SK-N-SH treated with all-trans-retinoic acid at 6 μM for 48 hours (cell line): ENCODE measurements at regions not wholly inside any gene's neighbourhood (a gene's known extent, or its start where the extent isn't known, plus 50 kb on each side); places are given as distances from the start of the nearest gene placed in this dataset.

Experiments
- ATAC-seq: fragments of 200-7000 bp; cut with Tn5 transposase; 3 replicates; pipeline ENCODE4 v1.9.1; 2020; ENCODE audit warnings: mild to moderate bottlenecking, moderate library complexity
- ARNTL ChIP-seq: fragments of 450-650 bp; formaldehyde crosslinking; IDR thresholded peaks from 2 replicates; pipeline ENCODE4 v1.5.0; 2020; ENCODE audit warnings: low read depth, mild to moderate bottlenecking, moderate library complexity, borderline replicate concordance
- CREB5 ChIP-seq: fragments of 250-450 bp; sonication (Bioruptor Pico); IDR thresholded peaks from 2 replicates; pipeline ENCODE4 v1.5.1; 2020; ENCODE audit warnings: low read depth, mild to moderate bottlenecking, moderate library complexity
- CSDC2 ChIP-seq: fragments of 250-450 bp; sonication (Bioruptor Pico); IDR thresholded peaks from 2 replicates; pipeline ENCODE4 v1.5.0; 2020; ENCODE audit warnings: mild to moderate bottlenecking, moderate library complexity
- GLIS3 ChIP-seq: fragments of 250-450 bp; sonication (Bioruptor Pico); IDR thresholded peaks from 2 replicates; pipeline ENCODE4 v1.5.0; 2020; ENCODE audit warnings: mild to moderate bottlenecking, moderate library complexity
- ISL1 ChIP-seq: fragments of 250-450 bp; sonication (Bioruptor Pico); IDR thresholded peaks from 2 replicates; pipeline ENCODE4 v2.1.2; 2022; ENCODE audit warnings: mild to moderate bottlenecking, moderate library complexity
- POU6F1 ChIP-seq: fragments of 250-450 bp; sonication (Bioruptor Pico); IDR thresholded peaks from 2 replicates; pipeline ENCODE4 v1.8.0; 2021; ENCODE audit warnings: low read depth, mild to moderate bottlenecking, moderate library complexity, borderline replicate concordance
- PPARA ChIP-seq: fragments of 250-450 bp; sonication (Bioruptor Pico); IDR thresholded peaks from 2 replicates; pipeline ENCODE4 v1.5.0; 2020; ENCODE audit warnings: mild to moderate bottlenecking, borderline replicate concordance
- RARB ChIP-seq: fragments of 250-450 bp; sonication (Bioruptor Pico); IDR thresholded peaks from 2 replicates; pipeline ENCODE4 v1.8.0; 2021; ENCODE audit warnings: mild to moderate bottlenecking, moderate library complexity
- SNAI2 ChIP-seq: fragments of 250-450 bp; sonication (Bioruptor Pico); IDR thresholded peaks from 2 replicates; pipeline ENCODE4 v1.5.0; 2020; ENCODE audit warnings: mild to moderate bottlenecking, moderate library complexity
- TCF4 ChIP-seq: fragments of 250-450 bp; sonication (Bioruptor Pico); IDR thresholded peaks from 2 replicates; pipeline ENCODE4 v1.8.0; 2021; ENCODE audit warnings: mild to moderate bottlenecking, moderate library complexity, borderline replicate concordance
- TOX ChIP-seq: fragments of 250-450 bp; sonication (Bioruptor Pico); IDR thresholded peaks from 2 replicates; pipeline ENCODE4 v1.8.0; 2021; ENCODE audit warnings: mild to moderate bottlenecking, moderate library complexity, borderline replicate concordance
- ZNF565 ChIP-seq: fragments of 450-650 bp; formaldehyde crosslinking; conservative IDR thresholded peaks from 2 replicates; pipeline ENCODE4 v1.5.0; 2020; ENCODE audit warnings: low read depth, mild to moderate bottlenecking, moderate library complexity
- ZNF70 ChIP-seq: fragments of 450-650 bp; formaldehyde crosslinking; IDR thresholded peaks from 2 replicates; pipeline ENCODE4 v1.5.0; 2020; ENCODE audit warnings: mild to moderate bottlenecking, moderate library complexity
- TF ChIP-seq, protein P1 (sequence below): fragments of 250-450 bp; sonication (Bioruptor Pico); IDR thresholded peaks from 2 replicates; pipeline ENCODE4 v1.5.0; 2020; ENCODE audit warnings: mild to moderate bottlenecking, moderate library complexity

GRCh38 chr7:33736521-33737221, 168.7 kb upstream of the BMPER start:
- TF ChIP-seq, protein P1, sequence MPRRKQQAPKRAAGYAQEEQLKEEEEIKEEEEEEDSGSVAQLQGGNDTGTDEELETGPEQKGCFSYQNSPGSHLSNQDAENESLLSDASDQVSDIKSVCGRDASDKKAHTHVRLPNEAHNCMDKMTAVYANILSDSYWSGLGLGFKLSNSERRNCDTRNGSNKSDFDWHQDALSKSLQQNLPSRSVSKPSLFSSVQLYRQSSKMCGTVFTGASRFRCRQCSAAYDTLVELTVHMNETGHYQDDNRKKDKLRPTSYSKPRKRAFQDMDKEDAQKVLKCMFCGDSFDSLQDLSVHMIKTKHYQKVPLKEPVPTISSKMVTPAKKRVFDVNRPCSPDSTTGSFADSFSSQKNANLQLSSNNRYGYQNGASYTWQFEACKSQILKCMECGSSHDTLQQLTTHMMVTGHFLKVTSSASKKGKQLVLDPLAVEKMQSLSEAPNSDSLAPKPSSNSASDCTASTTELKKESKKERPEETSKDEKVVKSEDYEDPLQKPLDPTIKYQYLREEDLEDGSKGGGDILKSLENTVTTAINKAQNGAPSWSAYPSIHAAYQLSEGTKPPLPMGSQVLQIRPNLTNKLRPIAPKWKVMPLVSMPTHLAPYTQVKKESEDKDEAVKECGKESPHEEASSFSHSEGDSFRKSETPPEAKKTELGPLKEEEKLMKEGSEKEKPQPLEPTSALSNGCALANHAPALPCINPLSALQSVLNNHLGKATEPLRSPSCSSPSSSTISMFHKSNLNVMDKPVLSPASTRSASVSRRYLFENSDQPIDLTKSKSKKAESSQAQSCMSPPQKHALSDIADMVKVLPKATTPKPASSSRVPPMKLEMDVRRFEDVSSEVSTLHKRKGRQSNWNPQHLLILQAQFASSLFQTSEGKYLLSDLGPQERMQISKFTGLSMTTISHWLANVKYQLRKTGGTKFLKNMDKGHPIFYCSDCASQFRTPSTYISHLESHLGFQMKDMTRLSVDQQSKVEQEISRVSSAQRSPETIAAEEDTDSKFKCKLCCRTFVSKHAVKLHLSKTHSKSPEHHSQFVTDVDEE (CRISPR knock-in tag) = no peak
- no peak for TF ChIP-seq SNAI2
- TF ChIP-seq TOX = no peak
- no peak for TF ChIP-seq CREB5 (CRISPR knock-in tag)
- no peak for TF ChIP-seq ARNTL
- TF ChIP-seq POU6F1 = no peak
- no peak for TF ChIP-seq CSDC2 (CRISPR knock-in tag)
- TF ChIP-seq, all 23 proteins: peak for 0
- no peak for ATAC-seq

- ATAC-seq = no peak
- TF ChIP-seq PPARA (CRISPR knock-in tag) (no peak), TCF4 (CRISPR knock-in tag) (no peak), CREB5 (CRISPR knock-in tag) (no peak), POU6F1 (no peak), GLIS3 (CRISPR knock-in tag) (no peak), RARB (CRISPR knock-in tag) (no peak), SNAI2 (no peak)
Measured at GRCh38 chr7:33738260-33738935, 166.9 kb upstream of the BMPER start.

DNA sequence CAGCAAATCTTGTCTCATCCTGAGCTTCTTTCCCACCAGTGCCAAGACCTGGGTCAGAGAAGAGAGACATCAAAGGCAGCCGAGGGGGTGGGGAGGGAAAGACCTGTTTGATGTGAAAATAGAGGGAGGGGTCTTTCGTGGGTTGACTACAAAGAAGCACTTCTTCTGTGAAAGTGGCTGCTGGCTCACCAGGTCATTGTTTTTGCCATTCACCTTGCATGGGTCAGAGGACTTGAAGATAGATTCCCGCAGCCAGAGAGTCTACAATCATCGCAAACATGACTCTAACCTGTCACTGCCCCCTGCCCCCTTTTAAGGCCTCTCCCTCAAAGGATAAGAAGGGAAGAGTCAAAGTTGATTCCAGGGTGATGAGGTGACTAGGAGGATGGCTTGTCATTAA, 166.1 kb upstream of the BMPER start:
- no peak for ATAC-seq
- TF ChIP-seq, protein P1 (CRISPR knock-in tag) = no peak
- TF ChIP-seq ZNF565 = no peak
- no peak for TF ChIP-seq POU6F1
- no peak for TF ChIP-seq ISL1 (CRISPR knock-in tag)
- no peak for TF ChIP-seq ZNF70 (CRISPR knock-in tag)
- TF ChIP-seq, all 23 proteins: peak for 0
